Activated T-helper 1 cell treated with anti-CD3 and anti-CD28 coated beads, Interleukin-2, amount 50 U/mL, for 16 hours (primary cell): ENCODE measurements at regions not wholly inside any gene's neighbourhood (a gene's known extent, or its start where the extent isn't known, plus 50 kb on each side); places are given as distances from the start of the nearest gene placed in this dataset.
A peak's percentile ranks its signal among the peaks of the same experiment; 100 is the strongest.

Source experiments
- DNase-seq, 2 donors: peaks; one replicate each; pipeline ENCODE4 v3.0.0-alpha.2; 2020; ENCODE audit warnings: low read depth in 1 of 2, low spot score in 1 of 2

DNA sequence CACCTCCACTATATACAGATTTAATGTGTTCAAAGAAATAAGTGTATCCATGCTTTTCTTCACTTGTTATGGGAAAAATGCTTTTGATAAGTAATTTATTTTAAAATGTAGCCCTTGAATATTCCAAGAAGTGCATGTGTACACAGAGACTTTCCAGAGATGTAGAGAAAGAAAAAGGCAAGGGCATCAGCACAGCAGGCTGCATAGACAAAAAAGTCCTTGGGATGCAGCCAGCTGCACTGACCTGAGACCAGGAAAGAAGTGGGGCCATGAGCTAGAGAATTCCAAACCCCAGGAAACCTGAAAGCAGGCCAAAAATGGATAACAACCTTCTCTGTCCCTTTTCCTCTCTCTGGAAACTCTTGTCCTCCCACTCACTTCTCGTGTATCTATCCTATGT, 51.6 kb upstream of the PRDM8 start:
- no peak for DNase-seq

DNA sequence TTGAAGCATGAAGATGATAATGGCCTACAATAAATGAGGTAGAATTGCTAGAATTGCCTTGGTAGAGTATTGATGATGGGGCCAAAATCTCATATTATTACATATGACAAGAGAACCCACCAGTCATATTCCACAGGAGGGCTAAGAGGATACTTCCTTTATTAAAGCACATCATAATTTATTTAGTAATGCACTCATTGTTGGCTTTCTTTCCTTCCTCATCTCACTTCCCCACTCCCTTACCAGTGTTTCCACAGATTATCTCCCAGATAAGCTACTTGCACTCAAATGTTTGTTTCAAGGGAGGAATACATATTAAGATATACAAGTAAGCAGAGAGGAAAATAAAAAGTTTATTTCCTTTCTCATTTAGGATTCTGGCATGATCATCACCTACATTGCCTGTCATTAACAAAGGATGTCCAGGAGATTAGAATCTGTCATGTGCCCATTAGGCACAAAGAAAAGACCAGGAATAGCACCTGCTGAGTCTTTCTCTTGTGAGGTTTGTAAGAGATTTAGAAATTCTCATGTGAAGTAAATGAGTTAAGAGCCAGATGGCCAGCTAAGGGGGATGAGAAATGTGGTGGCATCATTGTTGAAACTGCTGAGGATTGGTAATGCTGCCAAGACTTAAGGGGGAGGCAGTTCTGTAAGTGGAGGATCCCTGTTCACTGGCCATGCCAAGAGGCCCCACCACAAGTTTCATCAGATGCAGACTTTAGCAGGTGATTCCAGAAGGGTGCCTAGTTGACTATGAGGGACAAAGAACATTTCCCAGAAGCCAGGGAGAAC, 52.4 kb upstream of the PRDM8 start:
- DNase-seq: no peak

DNA sequence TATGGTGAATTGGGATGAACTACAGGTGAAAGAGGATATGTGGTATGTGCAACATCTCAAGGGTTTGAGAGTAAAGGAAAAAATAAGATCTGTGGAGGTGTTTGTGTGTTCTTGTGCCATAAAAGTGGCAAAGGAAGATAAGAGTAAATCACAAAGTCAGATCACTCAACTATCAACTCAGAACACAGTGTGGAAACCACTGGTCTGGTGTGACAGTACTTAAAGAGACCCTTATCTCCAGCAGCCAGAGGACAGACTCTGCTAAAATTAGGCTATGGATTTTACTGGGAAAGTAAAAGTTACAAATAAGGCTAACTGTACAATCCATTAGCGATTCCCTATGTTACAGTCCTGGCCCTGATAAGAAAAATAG, 54.0 kb upstream of the PRDM8 start:
- DNase-seq: no peak

DNA sequence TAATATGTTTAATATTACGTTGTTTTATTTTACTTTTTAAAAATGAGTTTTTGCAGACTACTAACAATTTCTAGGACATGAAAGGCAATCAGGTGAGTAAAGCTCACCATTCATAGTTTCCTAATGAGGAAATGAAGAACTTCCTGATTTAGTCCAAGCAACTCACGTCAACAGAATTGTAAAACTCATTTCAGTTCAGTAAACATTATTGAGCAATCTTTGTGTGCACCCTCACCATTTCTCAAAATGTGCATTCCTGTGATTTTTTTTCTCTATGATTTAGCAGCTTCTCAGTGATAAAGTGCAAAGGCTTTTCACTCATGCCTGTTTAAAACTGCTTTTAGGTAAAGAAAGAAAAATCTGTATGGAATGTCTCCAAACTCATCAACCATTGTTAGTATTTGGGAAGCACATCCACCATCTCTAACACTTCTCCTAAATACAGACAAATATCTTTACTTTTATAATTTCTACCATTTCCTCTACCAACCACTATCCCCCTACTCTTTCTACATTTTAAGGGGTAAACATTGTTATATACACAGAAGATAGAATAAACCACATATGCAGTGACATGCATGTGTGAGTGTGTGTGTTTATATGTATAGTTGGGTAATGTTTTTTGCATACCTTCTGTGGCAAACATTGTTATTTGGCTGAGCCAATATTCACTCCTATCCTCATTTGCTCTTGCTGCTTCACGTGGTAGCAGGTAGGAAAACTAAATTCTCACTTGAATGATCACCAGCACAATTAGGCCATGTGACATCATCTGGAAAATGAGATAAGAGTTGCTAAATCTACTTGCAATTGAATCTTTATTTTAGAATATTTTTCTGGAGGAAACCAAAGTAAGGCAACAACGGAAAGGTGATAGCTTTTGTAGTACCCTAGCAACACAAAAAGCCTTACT, 54.7 kb upstream of the PRDM8 start:
- DNase-seq: no peak

DNA sequence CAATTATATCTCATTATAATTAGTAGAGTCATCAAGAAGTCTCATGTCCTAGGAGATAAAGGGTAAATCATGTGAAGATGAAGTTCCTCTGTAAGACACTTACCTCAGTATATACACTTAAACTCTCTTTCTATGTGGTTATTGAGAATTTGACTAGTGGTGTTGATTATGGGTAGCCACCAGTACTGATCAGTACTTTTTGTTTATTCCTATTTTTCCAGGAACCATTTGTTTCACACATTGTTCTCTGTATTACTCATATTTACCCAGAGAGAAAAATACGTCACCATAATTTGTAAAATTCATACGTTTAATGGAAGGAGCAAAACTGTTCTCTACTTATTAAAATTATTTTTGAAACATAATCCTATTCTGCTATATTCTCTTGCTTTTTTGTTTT, 55.8 kb upstream of the PRDM8 start:
- no peak for DNase-seq

DNA sequence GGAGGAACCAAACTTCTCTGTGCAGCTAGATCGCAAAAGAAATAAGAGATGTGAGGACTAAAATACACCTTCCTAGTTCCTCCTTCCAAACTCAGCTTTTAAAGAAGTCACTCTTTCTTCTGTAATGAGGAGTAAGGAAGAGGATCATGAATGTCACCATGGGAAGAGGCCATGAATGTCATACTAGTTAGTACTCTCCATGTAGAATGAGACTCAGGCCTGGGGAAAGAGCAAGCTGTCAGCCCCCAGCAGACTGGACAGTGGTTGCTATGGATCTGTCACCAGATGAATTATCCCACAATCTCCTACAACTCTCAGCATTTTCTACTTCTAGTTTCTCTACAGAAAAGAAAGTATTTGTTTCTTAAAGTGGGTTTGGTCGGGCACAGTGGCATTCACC, 57.1 kb upstream of the PRDM8 start:
- DNase-seq: no peak

DNA sequence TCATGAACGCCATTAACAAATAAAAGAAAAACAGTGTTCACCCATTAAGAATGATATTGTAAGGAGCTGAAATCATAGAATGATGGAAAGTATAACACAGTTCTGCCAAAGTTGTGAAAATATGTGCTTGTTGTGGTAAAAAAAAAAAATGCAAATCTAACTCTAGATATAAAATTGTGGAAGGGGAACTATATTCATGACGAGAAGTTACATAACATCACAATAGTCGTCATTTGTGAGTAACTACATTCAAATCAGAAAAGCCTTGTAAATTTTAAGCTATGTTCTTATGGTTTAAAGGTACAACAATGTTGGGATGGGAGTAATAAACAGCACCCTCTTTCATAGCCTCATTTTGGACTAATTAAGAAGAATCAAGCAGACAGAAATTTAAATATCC, 57.6 kb upstream of the PRDM8 start:
- no peak for DNase-seq

DNA sequence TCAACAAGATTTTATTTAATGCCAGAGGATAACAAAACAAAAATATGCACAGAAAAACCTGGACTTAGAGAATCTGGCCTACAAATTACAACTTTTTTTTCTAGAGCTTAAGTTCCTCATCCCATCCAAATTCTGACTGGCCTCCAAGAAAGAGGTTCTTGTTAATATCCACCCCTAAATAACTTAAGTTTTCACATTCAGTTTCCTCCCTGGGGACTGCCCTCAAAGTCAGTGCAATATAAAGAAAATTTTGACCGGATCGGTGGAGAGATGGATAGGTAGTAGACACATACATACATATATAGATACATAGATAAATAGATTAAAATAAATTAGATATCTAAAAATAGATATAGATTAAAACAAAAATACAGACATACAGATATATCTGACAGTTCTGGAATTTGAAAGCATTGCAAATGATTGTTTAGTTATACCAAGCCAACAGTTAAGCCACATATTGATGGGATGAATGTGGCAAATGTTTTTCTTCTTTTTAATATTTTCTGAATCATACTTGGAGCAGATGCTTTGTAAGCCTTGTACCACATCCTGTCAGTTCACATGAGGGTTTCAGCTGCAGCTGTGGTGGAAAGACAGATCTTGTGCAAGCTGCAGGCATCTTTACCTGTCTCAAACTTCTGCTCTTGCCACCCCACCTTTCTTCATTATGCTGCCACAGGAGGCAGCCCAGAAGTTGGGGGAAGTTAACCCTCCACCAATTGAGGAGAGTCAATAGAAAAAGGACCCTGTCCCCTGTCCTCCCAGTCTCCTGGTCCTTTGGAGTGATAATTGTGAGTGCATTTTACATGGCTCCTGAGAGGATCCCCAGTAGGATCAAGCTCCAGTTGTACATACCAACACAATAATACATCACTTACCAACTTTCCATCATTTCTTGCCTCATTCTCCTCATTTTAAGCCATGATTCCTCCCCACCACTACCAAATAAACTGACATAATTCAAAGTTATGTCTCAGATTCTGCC, 58.5 kb upstream of the PRDM8 start:
- DNase-seq: peak in 1 of 2 donors; percentile 27

DNA sequence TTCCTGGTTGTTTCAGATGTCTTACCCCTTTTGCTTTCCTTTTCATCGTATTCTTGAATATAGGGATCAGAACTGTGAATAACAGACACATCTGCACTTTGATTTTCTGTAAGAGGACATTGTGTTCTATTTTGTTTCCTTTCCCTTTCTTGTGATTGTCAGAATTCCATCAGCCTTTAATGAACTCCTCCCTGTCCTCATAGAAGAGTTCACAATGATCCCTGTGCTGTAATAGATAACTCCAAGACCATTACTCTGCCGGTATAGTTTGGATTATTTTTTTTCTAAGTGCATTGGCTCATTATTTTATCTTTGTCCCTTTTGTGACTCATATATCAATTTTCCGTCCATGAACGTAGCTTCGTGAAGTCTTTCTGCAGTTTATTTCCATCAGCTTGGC, 59.7 kb upstream of the PRDM8 start:
- DNase-seq: no peak

DNA sequence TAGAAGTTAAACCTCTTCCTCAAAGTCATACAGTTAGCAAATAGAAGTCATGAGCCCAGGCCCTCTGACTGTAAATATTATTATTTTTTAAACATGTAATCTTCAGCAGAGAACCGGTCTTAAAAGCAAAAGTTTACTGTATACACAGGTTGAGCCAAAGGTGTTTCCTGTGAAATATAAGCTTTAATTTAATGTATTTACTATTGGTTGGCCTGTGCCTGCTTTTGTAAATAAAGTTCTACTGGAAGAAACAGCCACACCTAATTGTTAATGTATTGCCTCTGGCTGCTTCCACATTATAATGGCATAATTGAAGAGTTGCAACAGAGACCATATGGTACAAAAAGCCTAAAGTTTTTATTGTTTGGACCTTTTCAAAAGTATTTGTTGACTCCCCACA, 61.0 kb upstream of the PRDM8 start:
- DNase-seq: no peak

DNA sequence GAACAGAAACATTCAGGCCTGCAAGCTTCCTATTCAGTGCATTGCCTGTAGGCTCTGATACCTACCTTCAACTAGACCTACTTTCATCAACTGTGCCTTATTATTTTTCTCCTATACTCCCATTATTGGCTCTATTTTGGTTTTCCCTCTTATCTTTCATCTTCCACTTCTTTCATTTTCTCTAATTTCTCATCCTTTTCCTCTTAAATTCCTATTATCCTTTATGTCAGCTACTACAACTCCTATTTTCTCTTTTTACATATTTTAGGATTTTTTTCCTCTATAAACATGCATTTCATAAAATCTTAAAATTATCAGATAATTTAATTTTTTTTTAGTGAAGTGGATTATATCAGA, 61.6 kb upstream of the PRDM8 start:
- DNase-seq: no peak

DNA sequence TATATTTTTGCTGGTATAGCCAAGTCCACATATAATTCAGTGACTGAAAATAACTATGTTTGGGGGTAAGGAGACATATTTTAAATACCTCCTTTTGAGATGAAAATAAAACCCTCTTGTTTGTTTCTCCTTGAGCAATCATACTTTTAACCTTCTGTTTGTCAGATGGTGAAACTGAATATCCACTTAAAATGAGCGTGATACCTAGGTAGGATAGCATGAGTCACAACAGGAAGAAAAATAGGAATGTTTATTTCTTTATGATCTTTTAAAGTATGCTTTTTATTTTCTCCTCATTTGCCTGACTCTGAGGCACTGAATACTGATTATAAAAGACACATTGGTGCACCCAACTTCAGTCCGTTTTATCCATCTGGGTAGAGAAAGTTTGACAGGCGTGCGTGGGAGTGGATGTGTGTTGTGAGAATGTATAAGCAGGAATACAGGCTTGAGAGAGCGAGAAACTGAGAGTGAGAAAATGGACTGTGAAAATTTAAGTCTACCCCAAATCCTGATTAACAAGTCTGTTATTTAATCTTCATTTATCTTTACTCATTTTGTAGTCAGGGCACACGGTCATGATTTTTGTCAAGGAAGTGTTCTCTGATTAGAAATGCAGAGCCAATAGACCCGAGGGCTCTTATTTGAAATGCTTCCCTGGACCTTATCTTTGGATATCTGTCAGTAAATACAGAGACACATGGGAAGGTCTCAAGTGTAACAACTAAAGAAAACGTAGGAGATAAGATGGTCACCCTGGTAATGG, 62.1 kb upstream of the ANTXR2 start:
- DNase-seq: no peak

DNA sequence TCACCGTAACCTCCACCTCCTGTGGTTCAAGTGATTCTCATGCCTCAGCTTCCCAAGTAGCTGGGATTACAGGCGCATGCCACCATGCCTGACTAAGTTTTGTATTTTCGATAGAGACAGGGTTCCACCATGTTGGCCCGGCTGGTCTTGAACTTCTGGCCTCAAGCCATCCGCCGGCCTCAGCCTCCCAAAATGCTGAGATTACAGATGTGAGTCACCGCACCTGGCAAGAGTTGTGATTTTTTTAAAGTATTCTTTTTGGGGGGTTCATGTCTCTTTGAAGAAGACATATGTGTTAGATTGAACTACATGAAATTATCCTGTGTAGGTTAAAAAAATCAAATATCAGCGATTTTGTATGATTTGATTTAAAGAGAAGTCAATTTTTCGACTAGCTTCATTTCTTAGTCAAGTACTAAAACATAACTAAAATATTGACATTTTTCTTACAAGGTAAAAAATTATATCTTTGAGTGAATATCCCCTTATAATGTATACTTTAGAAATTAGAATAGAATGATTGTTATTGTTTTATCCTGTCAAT, 60.3 kb upstream of the ANTXR2 start:
- DNase-seq: no peak

DNA sequence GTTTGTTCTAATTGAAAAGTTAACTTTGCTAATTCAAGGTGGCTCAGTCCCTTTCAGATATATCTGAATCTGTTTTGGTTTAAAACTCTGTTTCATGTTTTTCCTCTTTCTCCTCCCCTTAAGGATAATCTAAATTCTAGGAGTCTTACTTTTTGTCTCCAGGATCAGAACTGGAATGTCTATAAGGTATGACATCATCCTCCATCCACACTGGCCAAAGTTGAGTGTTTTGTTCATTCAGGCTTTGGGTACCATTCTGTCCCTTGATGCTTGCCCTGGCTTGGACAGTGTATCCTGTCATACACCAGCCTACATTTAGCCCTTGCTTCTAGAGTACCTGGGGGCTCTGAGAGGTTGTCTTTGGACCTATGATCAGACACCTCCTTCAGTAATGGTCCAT, 56.8 kb upstream of the ANTXR2 start:
- DNase-seq: no peak

DNA sequence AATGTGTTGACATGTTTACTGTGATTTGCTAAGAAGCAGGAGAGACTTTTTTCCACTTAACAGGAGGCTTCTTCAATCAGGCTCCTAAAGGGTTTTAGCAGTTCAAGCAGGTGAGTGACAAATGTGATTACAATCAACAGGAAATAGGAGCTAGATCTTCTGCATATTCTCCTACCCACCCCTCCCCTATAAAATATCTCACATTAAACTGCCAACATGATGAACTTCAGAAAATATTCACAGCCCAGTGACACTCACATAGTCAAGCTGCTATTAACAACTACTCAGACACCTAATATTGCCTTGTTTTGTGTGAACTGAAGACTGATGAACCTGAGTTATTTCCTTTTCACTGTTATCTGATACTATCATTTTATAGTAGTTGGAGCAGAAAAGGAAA, 55.9 kb upstream of the ANTXR2 start:
- DNase-seq: no peak

DNA sequence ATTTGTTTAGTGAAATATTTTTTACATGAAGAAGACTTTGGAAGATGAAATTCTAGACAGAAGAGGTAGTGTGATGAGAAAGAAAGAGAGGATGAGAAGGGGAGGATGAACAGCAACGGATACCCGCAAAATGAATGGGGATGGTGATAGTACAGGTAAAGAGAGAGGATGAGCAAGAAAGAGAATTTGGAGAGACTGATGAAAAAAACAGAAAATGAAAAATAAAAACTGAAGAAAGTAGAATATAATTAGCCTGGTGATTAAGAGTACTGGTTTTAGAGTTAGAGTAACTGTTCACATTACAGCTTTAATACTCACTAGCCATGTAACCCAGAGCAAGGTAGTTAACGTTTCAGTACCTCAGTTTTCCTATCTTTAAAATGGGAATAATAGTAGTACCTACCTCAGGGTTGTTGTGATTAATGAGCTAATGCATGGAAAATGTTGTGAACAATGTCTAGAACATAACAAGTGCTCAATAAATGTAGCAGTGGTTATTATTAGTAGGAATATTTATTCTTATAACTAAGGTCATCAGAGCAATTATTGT, 54.9 kb upstream of the ANTXR2 start:
- no peak for DNase-seq

DNA sequence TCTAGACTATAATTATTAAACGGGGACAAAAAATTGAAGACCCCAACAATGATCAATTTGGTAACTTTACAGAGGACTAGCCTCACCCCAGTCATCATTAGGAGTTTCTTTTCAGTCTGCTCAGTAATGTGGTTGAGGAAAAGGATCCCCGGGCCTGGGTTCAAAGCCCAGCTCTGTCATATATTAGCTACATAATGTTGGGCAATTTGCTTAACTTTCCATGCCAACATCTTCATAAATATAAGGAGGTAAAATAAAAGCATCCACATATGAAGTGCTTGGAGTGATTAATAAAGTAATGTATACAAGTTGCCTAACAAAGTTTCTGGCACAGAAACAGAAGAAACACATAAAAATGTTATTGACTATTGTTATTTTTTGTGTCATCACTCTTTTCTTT, 53.4 kb upstream of the ANTXR2 start:
- no peak for DNase-seq

DNA sequence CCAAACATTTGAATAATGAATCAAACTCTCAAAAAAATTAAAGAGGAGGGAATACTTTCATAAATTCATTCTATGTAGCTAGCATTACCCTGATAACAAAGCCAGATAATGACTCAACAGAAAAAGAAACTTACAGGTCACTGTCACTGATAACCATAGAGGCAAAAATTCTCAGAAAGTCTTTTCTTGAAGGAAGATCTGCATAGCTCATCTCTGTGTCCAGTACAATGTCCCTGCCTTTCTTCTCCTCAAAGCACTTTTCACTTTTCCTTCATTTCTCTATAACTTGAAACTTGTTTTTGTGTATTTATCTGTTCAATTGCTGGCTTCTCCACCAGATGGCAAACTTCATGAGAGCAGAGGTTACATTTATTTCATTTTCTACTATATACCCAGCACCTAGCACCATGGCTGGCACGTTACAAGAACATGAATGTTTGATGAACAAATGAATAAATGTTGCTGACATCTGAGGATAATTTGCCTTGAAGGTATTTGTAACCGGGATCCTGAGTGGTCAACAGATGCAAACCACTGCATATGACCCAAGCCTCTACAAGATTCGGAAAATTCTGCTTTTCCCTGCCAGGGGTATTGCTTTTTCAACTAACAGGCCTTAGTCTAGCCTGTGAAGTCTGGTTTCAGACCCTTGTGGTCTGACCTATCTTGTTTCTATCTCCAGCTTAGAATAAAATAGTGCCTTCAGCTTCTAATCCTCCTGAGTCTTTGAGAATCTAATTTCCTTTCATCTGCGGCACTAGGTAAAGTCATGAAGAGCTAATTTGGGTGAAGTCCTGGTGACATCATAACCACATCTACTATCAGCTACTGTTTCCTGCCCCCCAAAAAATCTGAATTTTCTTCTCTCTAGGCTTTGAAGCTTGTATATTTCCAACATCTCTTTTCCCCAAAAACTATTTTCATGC, 52.5 kb upstream of the ANTXR2 start:
- DNase-seq: peak in 1 of 2 donors; percentile 2
